Amygdala (tissue), 56 donors: ENCODE measurements at regions not wholly inside any gene's neighbourhood (a gene's known extent, or its start where the extent isn't known, plus 50 kb on each side); places are given as distances from the start of the nearest gene placed in this dataset.

ENCODE experiments used
- DNase-seq, 56 donors: peaks; one replicate each; lab custom pipeline; 2025; lab: John Stamatoyannopoulos, UW

DNA sequence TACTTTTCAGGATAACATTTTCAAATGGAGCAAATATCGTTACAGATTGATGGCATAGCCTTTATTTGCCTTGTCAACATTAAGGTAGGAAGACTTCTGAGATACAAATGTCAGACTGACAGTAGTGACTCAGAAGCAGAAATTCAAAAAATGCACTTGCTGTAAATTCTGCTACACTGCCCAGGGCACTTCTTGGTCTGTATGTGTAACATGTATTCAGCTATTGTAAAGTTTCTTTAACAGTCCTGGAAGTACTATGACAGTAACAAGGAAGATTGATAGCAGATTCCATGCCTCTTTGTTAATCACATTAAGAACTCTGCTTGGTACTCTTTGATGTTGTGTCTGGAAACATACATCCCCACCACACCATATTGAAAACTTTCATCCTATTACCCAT, 69.6 kb upstream of the PCDH18 start:
- no peak for DNase-seq

DNA sequence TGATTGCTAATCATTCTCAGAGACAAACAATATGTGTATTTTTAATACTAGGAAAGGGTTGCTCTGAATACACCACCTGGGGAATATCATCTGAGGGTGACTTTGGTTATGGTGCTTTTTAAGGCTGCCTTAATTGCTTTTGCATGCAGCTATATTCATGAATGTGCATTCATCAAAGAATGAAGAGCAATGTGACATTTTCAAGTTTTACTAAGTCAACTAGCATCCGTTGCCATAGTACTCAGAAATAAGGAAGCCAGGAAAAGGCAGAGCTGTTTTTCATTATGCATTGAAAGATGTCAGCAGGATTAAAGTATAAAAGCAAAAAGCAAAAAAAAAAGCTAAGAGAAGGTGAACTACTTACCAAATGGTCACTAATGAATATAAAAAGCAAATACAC, 67.4 kb upstream of the PCDH18 start:
- DNase-seq, result no peak

DNA sequence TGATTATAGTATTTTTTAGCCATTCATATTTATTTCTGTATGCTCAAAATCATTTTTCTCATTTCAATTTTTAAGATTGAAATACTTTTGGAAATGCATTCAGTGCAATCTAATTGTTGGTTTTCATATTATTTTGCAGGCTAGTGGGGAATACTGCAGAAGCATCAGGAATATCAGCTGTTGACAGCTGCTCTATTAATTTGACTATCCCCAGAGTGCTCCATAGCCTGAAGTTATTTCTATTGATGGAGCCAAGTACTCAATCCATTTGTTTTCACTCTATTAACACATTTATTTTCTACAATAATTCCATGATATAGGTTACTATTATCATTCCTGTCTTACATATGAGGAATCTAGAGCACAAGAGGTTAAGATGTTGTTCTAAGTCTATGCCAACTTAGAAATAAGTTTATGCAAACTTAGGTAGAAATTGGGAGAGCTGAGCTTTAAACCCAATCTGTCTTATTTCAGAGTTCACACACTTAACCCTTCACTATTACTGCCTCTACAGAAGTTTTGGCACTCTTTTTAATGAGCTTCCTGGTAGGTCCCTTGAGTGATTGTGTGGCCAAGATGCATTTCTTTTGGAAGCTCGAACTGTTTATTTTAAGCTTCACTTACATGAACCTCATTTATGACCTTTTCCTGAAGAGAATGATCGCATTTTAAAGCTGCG, 65.6 kb upstream of the PCDH18 start:
- DNase-seq, result no peak

DNA sequence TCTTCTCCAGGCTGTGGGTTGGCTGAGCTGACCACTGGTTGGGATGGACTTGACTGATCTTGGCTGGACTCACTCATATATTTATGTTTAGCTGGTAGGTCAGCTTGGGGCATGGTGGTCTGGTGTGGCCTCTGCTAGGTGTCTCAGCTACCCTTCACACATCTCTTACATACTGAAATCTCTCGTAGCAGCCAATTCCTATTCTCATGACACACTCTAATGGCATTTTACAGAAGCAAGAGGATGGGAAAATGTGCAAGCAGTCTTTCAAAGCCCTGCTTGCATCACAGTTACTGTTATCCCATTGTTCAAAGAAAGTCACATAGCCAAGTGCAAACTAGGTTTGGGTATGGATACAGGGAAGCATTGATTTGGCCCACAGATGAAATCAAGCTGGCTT, 55.5 kb upstream of the PCDH18 start:
- no peak for DNase-seq

DNA sequence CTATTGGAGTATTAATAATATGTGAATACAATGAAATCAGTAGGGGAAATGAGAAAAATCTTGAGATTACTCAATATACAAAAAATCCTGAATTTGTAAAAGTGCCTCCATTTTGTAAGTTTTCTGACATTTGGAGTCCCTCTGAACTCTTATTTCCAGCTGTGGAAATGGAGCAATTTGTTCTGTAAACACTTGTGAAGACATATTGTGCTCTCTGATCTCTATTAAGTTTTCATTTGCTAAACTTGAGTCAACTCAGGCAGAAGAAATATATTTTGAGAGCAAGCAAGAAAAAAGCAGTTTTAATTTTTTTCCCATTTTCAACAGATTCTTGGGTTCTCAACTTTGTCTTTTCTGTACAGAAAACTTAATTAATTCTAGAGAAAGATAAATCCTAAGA, 51.4 kb upstream of the PCDH18 start:
- no peak for DNase-seq
